GM12865 (cell line): ENCODE measurements at regions not wholly inside any gene's neighbourhood (a gene's known extent, or its start where the extent isn't known, plus 50 kb on each side); places are given as distances from the start of the nearest gene placed in this dataset.
"Not testable (repeated sequence)": the region's sequence is repeated elsewhere in the genome, so short reads cannot be mapped to it uniquely, and the experiment has no call there.

Source experiments
- DNase-seq: peaks from one replicate; pipeline ENCODE4 v3.0.0; 2010; ENCODE audit warnings: low read depth
- H3K4me3 ChIP-seq: 2 replicates; pipeline ENCODE4 v1.5.1; 2011; ENCODE audit warnings: mild to moderate bottlenecking, low read depth, low read length, control low read depth
- CTCF ChIP-seq: IDR thresholded peaks from 2 replicates; pipeline ENCODE4 v1.5.1; 2011; ENCODE audit warnings: low read length, control low read depth, low read depth, inconsistent platforms; ENCODE audit not compliant: insufficient read depth; ENCODE audit errors: missing control alignments

GRCh38 chr5:75869891-75870290, 152.7 kb upstream of the POC5 start:
- no peak for TF ChIP-seq CTCF
- DNase-seq: no peak
- no peak overlapping the region for H3K4me3 ChIP-seq

- no peak for TF ChIP-seq CTCF
- DNase-seq: no peak
- no peak overlapping the region for H3K4me3 ChIP-seq
Observed at GRCh38 chr5:75862872-75863271, 145.6 kb upstream of the POC5 start.

- DNase-seq: not testable (repeated sequence)
Observed at GRCh38 chr5:75859621-75860020, 142.4 kb upstream of the POC5 start.

GRCh38 chr5:75856056-75856455, 138.8 kb upstream of the POC5 start:
- no peak for TF ChIP-seq CTCF
- H3K4me3 ChIP-seq: no peak overlapping the region
- no peak for DNase-seq

More at GRCh38 chr5:75859621-75860020, 142.4 kb upstream of the POC5 start:
- not testable (repeated sequence) for H3K4me3 ChIP-seq

GRCh38 chr5:75848077-75848476, 130.8 kb upstream of the POC5 start:
- H3K4me3 ChIP-seq: no peak overlapping the region
- DNase-seq: peak; percentile 14
- TF ChIP-seq CTCF: no peak

GRCh38 chr5:75847561-75848021, 130.4 kb upstream of the POC5 start:
- H3K4me3 ChIP-seq: no peak overlapping the region
- DNase-seq: peak; percentile 77
- no peak for TF ChIP-seq CTCF

- DNase-seq: no peak
- no peak overlapping the region for H3K4me3 ChIP-seq
- no peak for TF ChIP-seq CTCF
Observed at GRCh38 chr5:75844301-75844700, 127.1 kb upstream of the POC5 start.

GRCh38 chr5:75843319-75843718, 126.1 kb upstream of the POC5 start:
- no peak overlapping the region for H3K4me3 ChIP-seq
- no peak for DNase-seq
- TF ChIP-seq CTCF: no peak
